GM23248 (cell line): ENCODE measurements at regions not wholly inside any gene's neighbourhood (a gene's known extent, or its start where the extent isn't known, plus 50 kb on each side); places are given as distances from the start of the nearest gene placed in this dataset.

Source experiments
- DNase-seq: peaks from one replicate; pipeline ENCODE4 v3.0.0-alpha.2; 2015
- H2AFZ ChIP-seq: fragments of 200-600 bp; sonication (generic); 2 replicates; pipeline ENCODE4 v1.6.1; 2016; ENCODE audit warnings: antibody characterized with exemption
- H3F3A ChIP-seq: fragments of 200-600 bp; sonication (generic); 2 replicates; pipeline ENCODE4 v1.6.1; 2016; ENCODE audit warnings: mild to moderate bottlenecking, antibody characterized with exemption, mixed run types; ENCODE audit not compliant: insufficient read depth
- H3K27ac ChIP-seq: fragments of 200-600 bp; sonication (generic); 2 replicates; pipeline ENCODE4 v1.5.1; 2016; ENCODE audit warnings: mild to moderate bottlenecking
- H3K27me3 ChIP-seq: fragments of 200-600 bp; sonication (generic); replicated peaks from 2 replicates; pipeline ENCODE4 v1.6.1; 2016; ENCODE audit warnings: mild to moderate bottlenecking; ENCODE audit not compliant: insufficient read depth
- H3K36me3 ChIP-seq: fragments of 200-600 bp; sonication (generic); 2 replicates; pipeline ENCODE4 v1.6.1; 2016; ENCODE audit warnings: low read depth, mild to moderate bottlenecking
- H3K4me1 ChIP-seq: fragments of 200-600 bp; sonication (generic); 2 replicates; pipeline ENCODE4 v1.6.1; 2016; ENCODE audit warnings: mild to moderate bottlenecking; ENCODE audit not compliant: insufficient read depth
- H3K4me2 ChIP-seq: fragments of 200-600 bp; sonication (generic); one replicate; pipeline ENCODE4 v1.6.1; 2016; ENCODE audit warnings: mild to moderate bottlenecking; ENCODE audit not compliant: unreplicated experiment
- H3K4me3 ChIP-seq: fragments of 200-600 bp; sonication (generic); 2 replicates; pipeline ENCODE4 v1.5.1; 2016; ENCODE audit warnings: mild to moderate bottlenecking
- H3K79me2 ChIP-seq: fragments of 200-600 bp; sonication (generic); 2 replicates; pipeline ENCODE4 v1.6.1; 2016; ENCODE audit warnings: mild to moderate bottlenecking; ENCODE audit not compliant: insufficient read depth
- H3K9ac ChIP-seq: fragments of 200-600 bp; sonication (generic); 2 replicates; pipeline ENCODE4 v1.6.1; 2016; ENCODE audit warnings: mild to moderate bottlenecking
- H3K9me2 ChIP-seq: fragments of 200-600 bp; sonication (generic); 2 replicates; pipeline ENCODE4 v1.6.1; 2016; ENCODE audit warnings: mixed run types, mild to moderate bottlenecking, moderate library complexity; ENCODE audit not compliant: insufficient read depth
- H3K9me3 ChIP-seq: fragments of 200-600 bp; sonication (generic); one replicate; pipeline ENCODE4 v1.6.1; 2017; ENCODE audit warnings: low read depth
- H4K20me1 ChIP-seq: fragments of 200-600 bp; sonication (generic); 2 replicates; pipeline ENCODE4 v1.6.0; 2016; ENCODE audit not compliant: insufficient read depth
- EZH2 ChIP-seq: fragments of 200-600 bp; sonication (generic); IDR thresholded peaks from 2 replicates; pipeline ENCODE4 v1.6.1; 2018; ENCODE audit warnings: antibody characterized with exemption, mild to moderate bottlenecking; ENCODE audit not compliant: insufficient read depth, poor library complexity, severe bottlenecking
- EZH2phosphoT487 ChIP-seq: fragments of 200-600 bp; sonication (generic); IDR thresholded peaks from 2 replicates; pipeline ENCODE4 v1.6.1; 2018; ENCODE audit warnings: antibody characterized with exemption, moderate library complexity, mild to moderate bottlenecking, low read depth; ENCODE audit not compliant: insufficient read depth
- WGBS, 2 experiments: methylation state at CpG; one replicate each; pipeline ENCODE4 v1.1.6; 2015 to 2017; ENCODE audit warnings: low lambda C conversion rate in 2 of 2, low coverage in 1 of 2; ENCODE audit errors: missing lambda C conversion rate in 2 of 2; 5-methylcytosine and 5-hydroxymethylcytosine counted together
- in situ Hi-C: fragments of 300-500 bp; cut with MboI; formaldehyde crosslinking; loops from 2 replicates; pipeline ENCODE4 v1.15.0; 2020

DNA sequence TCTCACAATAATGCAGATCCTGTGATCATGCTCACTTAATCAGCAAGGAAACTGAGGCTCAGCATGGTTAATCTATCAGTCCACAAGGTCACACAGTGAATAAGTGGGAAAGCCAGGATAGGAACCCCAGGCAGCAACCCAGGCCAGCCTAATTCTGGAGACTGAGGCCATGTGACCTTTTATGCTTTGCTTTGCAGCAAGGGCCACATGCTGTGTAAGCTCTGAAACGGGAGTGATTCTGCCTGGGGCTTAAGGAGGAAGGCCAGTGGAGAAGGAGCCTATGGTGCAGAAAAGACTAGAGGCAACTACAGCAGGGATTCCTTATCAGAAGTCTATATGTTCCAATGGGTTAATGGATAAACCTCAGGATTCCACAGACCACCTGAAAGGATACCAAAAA, 157.6 kb upstream of the PPP2R3A start:
- Histone ChIP-seq H3K9me3 (no peaks in the 10 kb centered on the region), H3K27me3 (peaks cover 13% of the 10 kb centered on the region), H3K4me1 (no peaks in the 10 kb centered on the region), H3K27ac (no peak overlapping the region), H3K9me2 (no peaks in the 10 kb centered on the region), H3K79me2 (no peaks in the 10 kb centered on the region), H4K20me1 (no peaks in the 10 kb centered on the region), H3K36me3 (no peaks in the 10 kb centered on the region), H3K4me3 (no peak overlapping the region), H3K9ac (no peak overlapping the region), H2AFZ (no peak overlapping the region), H3K4me2 (no peak overlapping the region), H3F3A (no peaks in the 10 kb centered on the region)
- 0% methylated on average over 1 of the region's 1 CpG for WGBS, 2 experiments
- TF ChIP-seq EZH2 (no peak), EZH2phosphoT487 (no peak)
- in situ Hi-C loops = no loop called here
- DNase-seq = no peak

DNA sequence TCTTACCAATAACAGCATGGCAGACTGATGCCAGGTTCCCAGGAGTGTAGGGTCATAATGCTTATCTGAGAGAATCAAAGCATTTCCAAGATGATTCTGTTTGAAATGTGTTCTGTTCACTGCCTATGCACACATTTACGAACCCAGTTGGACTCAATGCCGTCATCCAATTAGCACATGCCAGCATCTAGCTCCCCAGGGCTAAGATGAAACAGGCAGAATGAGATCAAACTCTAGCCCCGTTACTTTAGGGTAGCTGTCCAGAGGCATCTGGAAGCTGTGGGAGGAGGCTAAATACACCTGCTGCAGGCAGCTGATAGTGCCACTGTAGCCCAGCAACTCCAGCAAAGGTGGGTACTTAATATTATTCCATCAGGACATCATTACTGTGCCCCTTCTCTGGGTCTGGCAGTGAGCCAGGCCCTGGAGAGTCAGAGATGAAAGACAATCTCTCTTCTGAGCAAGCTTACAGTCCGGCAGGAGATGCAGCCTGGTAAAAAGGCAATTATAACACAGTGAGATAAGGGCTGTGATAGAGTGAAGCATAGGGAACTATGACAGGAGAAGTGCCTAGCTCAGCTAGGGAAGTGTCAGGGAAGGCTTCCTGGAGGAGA, 156.4 kb upstream of the PPP2R3A start:
- WGBS, 2 experiments = 1 to 3% methylated on average over 4 of the region's 4 CpGs
- H3K36me3 ChIP-seq = no peaks in the 10 kb centered on the region
- no peak for DNase-seq
- H2AFZ ChIP-seq = no peak overlapping the region
- H4K20me1 ChIP-seq = no peaks in the 10 kb centered on the region
- no peaks in the 10 kb centered on the region for H3K9me3 ChIP-seq
- peaks cover 15% of the 10 kb centered on the region for H3K27me3 ChIP-seq
- no peak for TF ChIP-seq EZH2phosphoT487
- no peak for TF ChIP-seq EZH2
- no peaks in the 10 kb centered on the region for H3K4me1 ChIP-seq
- H3F3A ChIP-seq = no peaks in the 10 kb centered on the region
- H3K79me2 ChIP-seq = no peaks in the 10 kb centered on the region
- in situ Hi-C loops = no loop called here
- no peak overlapping the region for H3K4me3 ChIP-seq
- no peak overlapping the region for H3K4me2 ChIP-seq
- no peak overlapping the region for H3K9ac ChIP-seq
- no peaks in the 10 kb centered on the region for H3K9me2 ChIP-seq
- H3K27ac ChIP-seq = no peak overlapping the region

DNA sequence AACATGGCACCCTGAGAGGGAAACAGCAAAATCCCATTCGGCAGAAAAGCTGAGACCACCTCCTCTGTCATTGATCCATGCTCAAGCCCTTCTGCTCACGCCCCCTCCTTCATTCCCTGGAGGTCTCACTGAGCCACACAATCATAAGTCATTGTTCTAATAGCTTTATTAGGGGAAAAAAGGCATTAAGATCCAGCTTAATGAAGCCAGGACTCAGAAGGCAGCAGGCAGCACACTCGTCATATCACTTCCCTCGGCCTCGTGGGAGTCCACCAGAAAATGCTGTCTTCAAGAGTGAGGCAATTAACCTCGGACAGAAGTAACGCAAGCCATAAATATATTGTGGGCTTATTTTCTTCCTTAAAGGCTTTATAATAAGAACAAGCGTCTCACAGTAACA, 153.9 kb upstream of the PPP2R3A start:
- Histone ChIP-seq H3K79me2 (no peaks in the 10 kb centered on the region), H3K9me2 (no peaks in the 10 kb centered on the region), H3K9ac (no peak overlapping the region), H3K4me3 (no peak overlapping the region), H3K9me3 (no peaks in the 10 kb centered on the region), H3K36me3 (no peaks in the 10 kb centered on the region), H3K27me3 (peaks cover 15% of the 10 kb centered on the region), H3K27ac (no peak overlapping the region), H4K20me1 (no peaks in the 10 kb centered on the region), H3K4me1 (no peaks in the 10 kb centered on the region), H2AFZ (no peak overlapping the region), H3K4me2 (no peak overlapping the region), H3F3A (no peaks in the 10 kb centered on the region)
- DNase-seq = no peak
- TF ChIP-seq EZH2phosphoT487 = no peak
- in situ Hi-C loops = no loop called here
- WGBS, 2 experiments = 21 to 22% methylated on average over 8 of the region's 8 CpGs

DNA sequence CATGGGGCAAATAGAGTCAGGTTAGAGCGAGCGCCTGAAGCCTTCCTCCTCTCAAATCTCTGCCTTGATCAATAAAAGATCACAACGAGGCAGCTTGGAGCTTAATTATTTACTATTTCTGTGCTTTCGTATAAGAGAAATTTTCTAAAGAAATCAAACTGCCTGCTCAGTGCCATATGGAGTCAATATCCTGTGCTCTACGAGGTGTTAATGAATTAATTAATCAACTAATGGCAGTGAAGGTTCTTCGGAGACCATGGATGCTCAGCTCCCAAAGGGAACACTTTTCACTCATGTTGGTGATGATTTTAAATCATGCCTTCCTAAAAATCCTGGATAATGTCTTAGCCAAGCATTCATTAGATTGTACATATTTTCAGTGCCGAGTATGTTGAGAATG, 153.5 kb upstream of the PPP2R3A start:
- no peaks in the 10 kb centered on the region for H3K79me2 ChIP-seq
- no peaks in the 10 kb centered on the region for H3K4me1 ChIP-seq
- no peak overlapping the region for H3K4me2 ChIP-seq
- no peak overlapping the region for H3K4me3 ChIP-seq
- in situ Hi-C loops = no loop called here
- TF ChIP-seq EZH2 (no peak), EZH2phosphoT487 (no peak)
- H3F3A ChIP-seq = no peaks in the 10 kb centered on the region
- WGBS, 2 experiments = 14 to 16% methylated on average over 7 of the region's 7 CpGs
- no peaks in the 10 kb centered on the region for H3K36me3 ChIP-seq
- no peaks in the 10 kb centered on the region for H3K9me2 ChIP-seq
- no peak overlapping the region for H3K9ac ChIP-seq
- H4K20me1 ChIP-seq = no peaks in the 10 kb centered on the region
- no peak overlapping the region for H2AFZ ChIP-seq
- peaks cover 15% of the 10 kb centered on the region for H3K27me3 ChIP-seq
- H3K9me3 ChIP-seq = no peaks in the 10 kb centered on the region
- no peak for DNase-seq
- H3K27ac ChIP-seq = no peak overlapping the region

DNA sequence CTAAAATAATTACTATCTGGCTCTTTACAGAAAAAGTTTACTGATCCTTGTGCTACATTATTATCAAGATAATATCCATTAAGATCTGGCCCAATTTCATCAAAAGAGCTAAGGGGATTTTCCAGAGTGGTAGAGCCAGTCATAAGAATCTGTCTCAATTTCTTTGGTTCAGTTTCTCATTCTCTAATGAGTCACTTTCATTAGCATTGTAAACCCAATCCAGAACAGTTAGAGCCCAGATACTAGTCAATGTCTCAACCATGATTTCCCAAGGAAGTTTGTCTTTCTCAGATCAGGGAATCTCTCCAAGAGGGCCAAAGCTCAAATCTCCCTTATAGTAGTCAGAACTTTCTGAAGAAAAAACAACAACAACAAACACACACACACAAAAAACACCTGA, 131.1 kb upstream of the PPP2R3A start:
- Histone ChIP-seq H3K4me3 (no peak overlapping the region), H3K9me2 (no peaks in the 10 kb centered on the region), H3K9me3 (no peaks in the 10 kb centered on the region), H3K36me3 (no peaks in the 10 kb centered on the region), H3K4me1 (no peaks in the 10 kb centered on the region), H3K9ac (no peak overlapping the region), H2AFZ (no peak overlapping the region), H3K79me2 (no peaks in the 10 kb centered on the region), H4K20me1 (no peaks in the 10 kb centered on the region), H3F3A (no peaks in the 10 kb centered on the region), H3K27me3 (0 out of 2 replicates have a peak, but pooled peaks cover 3% of the 10 kb centered on the region), H3K4me2 (no peak overlapping the region), H3K27ac (no peak overlapping the region)
- in situ Hi-C loops = no loop called here
- no peak for DNase-seq
- TF ChIP-seq EZH2phosphoT487 (no peak), EZH2 (no peak)
